A549 (cell line): ENCODE measurements at regions not wholly inside any gene's neighbourhood (a gene's known extent, or its start where the extent isn't known, plus 50 kb on each side); places are given as distances from the start of the nearest gene placed in this dataset.
A peak's percentile ranks its signal among the peaks of the same experiment; 100 is the strongest.

Experiments used
- ATAC-seq, 2 experiments: fragments of 200-7000 bp in 1 of 2; fragments of >200 bp in 1 of 2; cut with Nextera tagmentation in 1 of 2; cut with Tn5 transposase in 1 of 2; 3 replicates each; pipeline versions ENCODE4 v1.8.0 to v1.9.1; 2018 to 2020; ENCODE audit warnings: mild to moderate bottlenecking in 1 of 2, moderate library complexity in 1 of 2
- CTCF ChIA-PET: fragments of 300-600 bp; sonication (Branson Sonifier 250); formaldehyde crosslinking; extraction: SDS; loops from one replicate; lab custom pipeline; 2021; ENCODE audit warnings: antibody characterized with exemption, inconsistent platforms; lab: Yijun Ruan, JAX
- POLR2A ChIA-PET: fragments of 350-600 bp; formaldehyde crosslinking; extraction: SDS; loops from one replicate; lab custom pipeline; 2021; ENCODE audit warnings: antibody characterized with exemption, inconsistent platforms; lab: Yijun Ruan, JAX
- DNase-seq, 2 experiments: peaks; one replicate each; pipeline versions ENCODE4 v3.0.0 to v3.0.0-alpha.2; 2011 to 2016; ENCODE audit warnings: low read depth in 1 of 2, low spot score in 1 of 2
- FAIRE-seq: peaks from 2 replicates; lab custom pipeline; 2011; peaks lifted over from hg19 to GRCh38; lab: Jason Lieb, UNC
- H3K27ac ChIP-seq, 2 experiments: fragments of >200 bp; sonication (Bioruptor Twin); formaldehyde crosslinking; 3 replicates each; pipeline ENCODE4 v1.5.1; 2016 to 2017
- H3K4me1 ChIP-seq: fragments of >200 bp; sonication (Bioruptor Twin); formaldehyde crosslinking; 3 replicates; pipeline ENCODE4 v1.6.1; 2016
- H3K4me2 ChIP-seq: fragments of >200 bp; sonication (Bioruptor Twin); formaldehyde crosslinking; 3 replicates; pipeline ENCODE4 v1.6.1; 2016
- H3K4me3 ChIP-seq: fragments of >200 bp; sonication (Bioruptor Twin); formaldehyde crosslinking; 3 replicates; pipeline ENCODE4 v1.5.1; 2016
- H3K9me3 ChIP-seq: fragments of >200 bp; sonication (Bioruptor Twin); formaldehyde crosslinking; 3 replicates; pipeline ENCODE4 v1.6.1; 2016
- CEBPB ChIP-seq, 2 experiments: fragments of >200 bp in 1 of 2; sonication (Bioruptor Twin) in 1 of 2; formaldehyde crosslinking in 1 of 2; IDR thresholded peaks; 2 replicates each; pipeline ENCODE4 v1.6.1; 2012 to 2016
- CHD2 ChIP-seq: fragments of 150-350 bp; IDR thresholded peaks from 2 replicates; pipeline ENCODE4 v1.6.1; 2014; ENCODE audit warnings: low read length; ENCODE audit not compliant: partially characterized antibody
- CHD4 ChIP-seq: fragments of 200-600 bp; sonication (generic); IDR thresholded peaks from 2 replicates; pipeline ENCODE4 v1.6.1; 2016; ENCODE audit warnings: antibody characterized with exemption, mild to moderate bottlenecking, borderline replicate concordance
- EHF ChIP-seq: fragments of 250-450 bp; sonication (Bioruptor Pico); IDR thresholded peaks from 2 replicates; pipeline ENCODE4 v1.5.0; 2020; ENCODE audit warnings: mild to moderate bottlenecking
- FOSB ChIP-seq: fragments of 250-450 bp; sonication (Bioruptor Pico); IDR thresholded peaks from 2 replicates; pipeline ENCODE4 v1.5.0; 2020; ENCODE audit warnings: mild to moderate bottlenecking, moderate library complexity
- FOXS1 ChIP-seq: fragments of 250-450 bp; sonication (Bioruptor Pico); IDR thresholded peaks from 2 replicates; pipeline ENCODE4 v1.5.0; 2020; ENCODE audit warnings: mild to moderate bottlenecking, moderate library complexity
- GATA3 ChIP-seq: IDR thresholded peaks from 2 replicates; pipeline ENCODE4 v1.6.1; 2012; ENCODE audit warnings: borderline replicate concordance
- HOXB13 ChIP-seq: fragments of 250-450 bp; sonication (Bioruptor Pico); IDR thresholded peaks from 2 replicates; pipeline ENCODE4 v1.5.0; 2020; ENCODE audit warnings: low read depth, mild to moderate bottlenecking, moderate library complexity
- MAFK ChIP-seq: fragments of 450-650 bp; IDR thresholded peaks from 2 replicates; pipeline ENCODE4 v1.6.1; 2014; ENCODE audit not compliant: partially characterized antibody
- MYC ChIP-seq: IDR thresholded peaks from 2 replicates; pipeline ENCODE4 v1.6.1; 2012; ENCODE audit warnings: mild to moderate bottlenecking, inconsistent platforms, low read length, improper control_type of control experiment, borderline replicate concordance
- RAD21 ChIP-seq, 2 experiments: fragments of >200 bp in 1 of 2; sonication (Bioruptor Twin) in 1 of 2; formaldehyde crosslinking in 1 of 2; IDR thresholded peaks in 1 of 2; conservative IDR thresholded peaks in 1 of 2; 2 replicates in 1 of 2; 3 replicates in 1 of 2; pipeline ENCODE4 v1.6.1; 2012 to 2018; ENCODE audit warnings: inconsistent platforms in 1 of 2
- SMC3 ChIP-seq: fragments of >200 bp; sonication (Bioruptor Twin); formaldehyde crosslinking; IDR thresholded peaks from 3 replicates; pipeline ENCODE4 v1.6.1; 2018; ENCODE audit warnings: inconsistent platforms
- TFCP2L1 ChIP-seq: fragments of 250-450 bp; sonication (Bioruptor Pico); IDR thresholded peaks from 2 replicates; pipeline ENCODE4 v1.5.0; 2021; ENCODE audit warnings: mild to moderate bottlenecking
- ZSCAN20 ChIP-seq: fragments of 250-450 bp; sonication (Bioruptor Pico); IDR thresholded peaks from 2 replicates; pipeline ENCODE4 v1.8.0; 2022; ENCODE audit warnings: mild to moderate bottlenecking, moderate library complexity
- WGBS: methylation state at CpG from one replicate; pipeline ENCODE4 v1.1.6; 2017; ENCODE audit errors: missing lambda C conversion rate; 5-methylcytosine and 5-hydroxymethylcytosine counted together
- TF ChIP-seq, protein P1 (sequence below): fragments of 450-650 bp; IDR thresholded peaks from 2 replicates; pipeline ENCODE4 v1.6.1; 2014; ENCODE audit warnings: antibody characterized with exemption
- TF ChIP-seq, protein P2 (sequence below): IDR thresholded peaks from 2 replicates; pipeline ENCODE4 v1.6.1; 2012; ENCODE audit warnings: low read depth, borderline replicate concordance
- TF ChIP-seq, protein P3 (sequence below): fragments of 200-600 bp; sonication (generic); IDR thresholded peaks from 2 replicates; pipeline ENCODE4 v1.6.1; 2016; ENCODE audit warnings: antibody characterized with exemption, mild to moderate bottlenecking, moderate library complexity

DNA sequence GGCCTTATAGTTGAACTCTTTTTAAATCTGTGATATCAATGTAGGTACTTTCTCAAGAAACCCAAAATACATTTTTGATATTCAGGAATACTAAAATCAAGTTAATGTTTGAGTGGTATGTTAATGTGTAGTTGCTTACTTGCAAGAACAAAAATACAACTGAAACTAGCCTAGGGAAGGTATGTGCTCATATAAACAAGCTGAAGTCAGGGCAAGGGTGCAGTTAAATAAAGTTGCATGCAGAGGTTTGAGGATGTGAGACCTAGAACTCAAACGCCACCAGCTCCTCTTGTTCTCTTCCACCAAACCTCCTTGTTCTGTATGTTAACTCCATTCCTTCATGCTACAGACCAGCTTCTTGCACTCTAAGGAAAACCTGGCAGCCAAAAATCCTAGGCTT, 388.3 kb upstream of the SMIM21 start:
- no peaks in the 10 kb centered on the region for H3K4me1 ChIP-seq
- ChIA-PET CTCF (no interaction called here), POLR2A (no interaction called here)
- TF ChIP-seq MAFK: no peak
- H3K9me3 ChIP-seq: no peaks in the 10 kb centered on the region
- DNase-seq (no peak), FAIRE-seq (no peak), ATAC-seq (no peak)
- 18% methylated on average over 1 of the region's 1 CpG for WGBS
- H3K4me2 ChIP-seq: no peak overlapping the region
- no peak overlapping the region for H3K4me3 ChIP-seq
- no peak overlapping the region for H3K27ac ChIP-seq

DNA sequence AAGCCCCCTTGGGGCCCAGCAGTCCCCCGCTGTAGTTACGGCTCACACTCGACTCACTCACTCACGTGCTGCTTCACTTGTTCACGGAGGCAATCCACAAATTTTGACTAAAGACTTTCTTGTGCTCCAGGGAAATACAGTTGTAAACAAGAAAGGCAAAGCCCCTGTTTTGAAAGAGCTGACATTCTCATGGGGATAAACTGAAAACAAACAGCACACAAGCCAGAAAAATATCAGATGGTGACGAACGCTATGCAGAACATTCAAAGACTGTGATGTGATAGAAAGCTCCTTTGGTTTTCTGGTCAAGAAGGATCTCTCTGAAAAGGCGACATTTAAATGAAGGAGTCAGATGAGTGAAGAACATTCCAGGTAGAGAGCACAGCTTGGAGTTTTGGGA, 385.3 kb upstream of the SMIM21 start:
- CTCF ChIA-PET: no interaction called here
- no peak overlapping the region for H3K27ac ChIP-seq
- H3K4me2 ChIP-seq: no peak overlapping the region
- POLR2A ChIA-PET: no interaction called here
- H3K9me3 ChIP-seq: no peaks in the 10 kb centered on the region
- DNase-seq (no peak), FAIRE-seq (no peak), ATAC-seq (no peak)
- TF ChIP-seq HOXB13 (CRISPR knock-in tag) (no peak), GATA3 (no peak), ZSCAN20 (CRISPR knock-in tag) (no peak), CHD4 (no peak), MAFK (no peak), FOSB (no peak), SMC3 (no peak), MYC (no peak), CEBPB (IDR thresholded peaks at IDR 0.05) (no peak), CHD2 (no peak)
- TF ChIP-seq, protein P1, sequence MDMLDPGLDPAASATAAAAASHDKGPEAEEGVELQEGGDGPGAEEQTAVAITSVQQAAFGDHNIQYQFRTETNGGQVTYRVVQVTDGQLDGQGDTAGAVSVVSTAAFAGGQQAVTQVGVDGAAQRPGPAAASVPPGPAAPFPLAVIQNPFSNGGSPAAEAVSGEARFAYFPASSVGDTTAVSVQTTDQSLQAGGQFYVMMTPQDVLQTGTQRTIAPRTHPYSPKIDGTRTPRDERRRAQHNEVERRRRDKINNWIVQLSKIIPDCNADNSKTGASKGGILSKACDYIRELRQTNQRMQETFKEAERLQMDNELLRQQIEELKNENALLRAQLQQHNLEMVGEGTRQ: no peak
- TF ChIP-seq, protein P2, sequence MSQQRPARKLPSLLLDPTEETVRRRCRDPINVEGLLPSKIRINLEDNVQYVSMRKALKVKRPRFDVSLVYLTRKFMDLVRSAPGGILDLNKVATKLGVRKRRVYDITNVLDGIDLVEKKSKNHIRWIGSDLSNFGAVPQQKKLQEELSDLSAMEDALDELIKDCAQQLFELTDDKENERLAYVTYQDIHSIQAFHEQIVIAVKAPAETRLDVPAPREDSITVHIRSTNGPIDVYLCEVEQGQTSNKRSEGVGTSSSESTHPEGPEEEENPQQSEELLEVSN: no peak
- WGBS: 12% methylated on average over 4 of the region's 8 CpGs
- no peaks in the 10 kb centered on the region for H3K4me1 ChIP-seq
- H3K4me3 ChIP-seq: no peak overlapping the region

DNA sequence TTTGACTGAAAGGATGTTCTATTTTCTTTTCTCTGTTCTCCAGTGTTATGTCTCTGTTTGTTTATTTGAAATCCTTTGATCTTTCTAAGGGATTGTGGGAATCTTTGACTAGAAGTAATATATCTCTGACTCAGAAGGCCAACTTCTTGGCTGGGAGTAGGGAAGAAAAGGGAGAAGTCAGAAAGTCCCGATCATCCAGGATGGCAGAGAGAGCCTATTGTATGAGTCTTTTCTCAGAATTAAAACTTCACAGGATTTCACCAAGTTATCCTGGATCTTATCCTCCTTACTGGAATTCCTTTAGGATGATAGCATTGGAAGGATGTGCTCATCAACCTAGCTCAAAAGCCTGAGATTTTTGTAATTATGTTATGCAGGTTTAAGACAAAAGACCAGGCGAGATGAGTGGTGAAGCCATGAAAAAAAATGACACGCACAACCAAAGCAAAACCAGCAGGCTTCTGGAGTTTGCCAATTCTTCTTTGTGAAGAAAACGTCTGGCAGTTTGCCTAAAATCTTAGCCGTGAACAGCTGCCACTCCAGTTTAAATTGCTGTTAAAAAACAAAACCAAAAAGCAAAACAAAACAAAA, 383.6 kb upstream of the SMIM21 start:
- H3K27ac ChIP-seq: no peak overlapping the region

More for the DNA sequence above, 383.6 kb upstream of the SMIM21 start:
- H3K4me3 ChIP-seq: no peak overlapping the region
- no peaks in the 10 kb centered on the region for H3K4me1 ChIP-seq
- peak overlapping the region; percentile 7; the same call in 2 of the 3 replicates for H3K4me2 ChIP-seq
- TF ChIP-seq TFCP2L1 (CRISPR knock-in tag) (no peak), FOXS1 (no peak), EHF (no peak), RAD21 (conservative IDR thresholded peaks at IDR 0.05 in 1 of 2, IDR thresholded peaks at IDR 0.05 in 1 of 2) (no peak)
- TF ChIP-seq, protein P1: no peak
- TF ChIP-seq, protein P3, sequence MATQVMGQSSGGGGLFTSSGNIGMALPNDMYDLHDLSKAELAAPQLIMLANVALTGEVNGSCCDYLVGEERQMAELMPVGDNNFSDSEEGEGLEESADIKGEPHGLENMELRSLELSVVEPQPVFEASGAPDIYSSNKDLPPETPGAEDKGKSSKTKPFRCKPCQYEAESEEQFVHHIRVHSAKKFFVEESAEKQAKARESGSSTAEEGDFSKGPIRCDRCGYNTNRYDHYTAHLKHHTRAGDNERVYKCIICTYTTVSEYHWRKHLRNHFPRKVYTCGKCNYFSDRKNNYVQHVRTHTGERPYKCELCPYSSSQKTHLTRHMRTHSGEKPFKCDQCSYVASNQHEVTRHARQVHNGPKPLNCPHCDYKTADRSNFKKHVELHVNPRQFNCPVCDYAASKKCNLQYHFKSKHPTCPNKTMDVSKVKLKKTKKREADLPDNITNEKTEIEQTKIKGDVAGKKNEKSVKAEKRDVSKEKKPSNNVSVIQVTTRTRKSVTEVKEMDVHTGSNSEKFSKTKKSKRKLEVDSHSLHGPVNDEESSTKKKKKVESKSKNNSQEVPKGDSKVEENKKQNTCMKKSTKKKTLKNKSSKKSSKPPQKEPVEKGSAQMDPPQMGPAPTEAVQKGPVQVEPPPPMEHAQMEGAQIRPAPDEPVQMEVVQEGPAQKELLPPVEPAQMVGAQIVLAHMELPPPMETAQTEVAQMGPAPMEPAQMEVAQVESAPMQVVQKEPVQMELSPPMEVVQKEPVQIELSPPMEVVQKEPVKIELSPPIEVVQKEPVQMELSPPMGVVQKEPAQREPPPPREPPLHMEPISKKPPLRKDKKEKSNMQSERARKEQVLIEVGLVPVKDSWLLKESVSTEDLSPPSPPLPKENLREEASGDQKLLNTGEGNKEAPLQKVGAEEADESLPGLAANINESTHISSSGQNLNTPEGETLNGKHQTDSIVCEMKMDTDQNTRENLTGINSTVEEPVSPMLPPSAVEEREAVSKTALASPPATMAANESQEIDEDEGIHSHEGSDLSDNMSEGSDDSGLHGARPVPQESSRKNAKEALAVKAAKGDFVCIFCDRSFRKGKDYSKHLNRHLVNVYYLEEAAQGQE: no peak
- POLR2A ChIA-PET: no interaction called here
- no peak for FAIRE-seq
- 31% methylated on average over 5 of the region's 5 CpGs for WGBS
- no peak for ATAC-seq
- DNase-seq: no peak
- CTCF ChIA-PET: no interaction called here
- H3K9me3 ChIP-seq: no peaks in the 10 kb centered on the region
